ENCODE measurements at regions not wholly inside any gene's neighbourhood (a gene's known extent, or its start where the extent isn't known, plus 50 kb on each side); places are given as distances from the start of the nearest gene placed in this dataset.

- TF ChIP-seq POLR2A (IDR thresholded peaks at IDR 0.05; ENCODE audit: low read length), result no peak
- TF ChIP-seq GATA1 (IDR thresholded peaks at IDR 0.05; ENCODE audit: low read depth, low read length), result no peak
Measured at GRCh38 chr5:168131519-168131918, 159.9 kb upstream of the WWC1 start.
